ENCODE measurements at regions not wholly inside any gene's neighbourhood (a gene's known extent, or its start where the extent isn't known, plus 50 kb on each side); places are given as distances from the start of the nearest gene placed in this dataset.

- H3K9me3 ChIP-seq = peaks cover 10% of the 10 kb centered on the region
- DNase-seq (ENCODE audit: low spot score) (no peak), ATAC-seq (ENCODE audit: insufficient number of reproducible peaks, low FRiP score, low read depth) (no peak)
- H3K4me1 ChIP-seq (ENCODE audit: control insufficient read depth in 1 of 2, low read depth in 2 of 2) = no peaks in the 10 kb centered on the region
- no peaks in the 10 kb centered on the region for H3K27me3 ChIP-seq (replicated peaks; ENCODE audit: insufficient read depth)
- no peaks in the 10 kb centered on the region for H3K36me3 ChIP-seq
- no peak overlapping the region for H3K27ac ChIP-seq
- H3K4me3 ChIP-seq = no peak overlapping the region
- TF ChIP-seq CTCF (IDR thresholded peaks at IDR 0.05) = no peak
Observed at GRCh38 chr22:48382197-48382596, 1445.5 kb downstream of the BRD1 start.

DNA sequence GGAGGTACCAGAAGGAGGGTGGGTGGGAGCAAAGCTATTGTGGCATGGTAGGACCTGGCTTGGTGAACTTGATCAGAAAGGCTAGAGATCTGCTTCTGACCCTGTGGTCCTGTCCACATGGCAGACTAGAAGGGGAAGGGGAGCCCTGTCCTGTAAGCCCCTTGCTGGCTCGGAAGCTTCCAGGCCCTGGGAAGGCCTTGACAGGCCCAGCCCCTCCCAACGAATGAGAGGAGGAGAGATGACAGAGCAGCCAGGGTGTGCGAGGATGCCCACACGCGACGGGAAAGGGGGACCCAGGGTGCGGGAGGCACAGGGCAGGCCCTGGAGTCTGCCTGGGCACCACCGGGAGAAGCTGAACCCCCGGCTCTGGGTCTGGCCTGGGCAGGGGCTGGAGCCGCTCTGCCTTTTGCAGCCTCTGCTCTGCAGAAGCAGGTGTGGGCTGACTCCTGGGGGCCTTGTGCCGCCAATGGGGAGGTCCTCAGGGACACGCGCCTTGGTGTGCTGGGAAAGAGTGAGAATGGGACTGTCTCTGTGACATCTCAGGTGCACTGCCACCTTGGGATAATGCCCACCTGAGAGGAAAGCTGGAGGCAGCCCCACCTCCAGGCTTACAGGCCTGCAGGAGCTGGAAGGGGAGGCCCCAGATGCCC is 1447.5 kb downstream of the BRD1 start:
- ATAC-seq (ENCODE audit: insufficient number of reproducible peaks, low FRiP score, low read depth) = no peak
- no peak for TF ChIP-seq CTCF (IDR thresholded peaks at IDR 0.05)

GRCh38 chr22:48379371-48379770 is 1448.3 kb downstream of the BRD1 start:
- no peaks in the 10 kb centered on the region for H3K4me1 ChIP-seq (ENCODE audit: control insufficient read depth in 1 of 2, low read depth in 2 of 2)
- no peaks in the 10 kb centered on the region for H3K27me3 ChIP-seq (replicated peaks; ENCODE audit: insufficient read depth)
- H3K9me3 ChIP-seq = no peaks in the 10 kb centered on the region
- ATAC-seq (ENCODE audit: insufficient number of reproducible peaks, low FRiP score, low read depth) = no peak
- no peak overlapping the region for H3K4me3 ChIP-seq
- no peak for DNase-seq (ENCODE audit: low spot score)
- no peak overlapping the region for H3K27ac ChIP-seq
- no peak for TF ChIP-seq CTCF (IDR thresholded peaks at IDR 0.05)
- no peaks in the 10 kb centered on the region for H3K36me3 ChIP-seq

More for the DNA sequence above, 1447.5 kb downstream of the BRD1 start:
- H3K4me1 ChIP-seq (ENCODE audit: control insufficient read depth in 1 of 2, low read depth in 2 of 2) = no peaks in the 10 kb centered on the region
- H3K27ac ChIP-seq = no peak overlapping the region
- H3K4me3 ChIP-seq = no peak overlapping the region
- DNase-seq (ENCODE audit: low spot score) = no peak
- H3K27me3 ChIP-seq (replicated peaks; ENCODE audit: insufficient read depth) = no peaks in the 10 kb centered on the region
- H3K9me3 ChIP-seq = peaks cover 3% of the 10 kb centered on the region
- no peaks in the 10 kb centered on the region for H3K36me3 ChIP-seq

DNA sequence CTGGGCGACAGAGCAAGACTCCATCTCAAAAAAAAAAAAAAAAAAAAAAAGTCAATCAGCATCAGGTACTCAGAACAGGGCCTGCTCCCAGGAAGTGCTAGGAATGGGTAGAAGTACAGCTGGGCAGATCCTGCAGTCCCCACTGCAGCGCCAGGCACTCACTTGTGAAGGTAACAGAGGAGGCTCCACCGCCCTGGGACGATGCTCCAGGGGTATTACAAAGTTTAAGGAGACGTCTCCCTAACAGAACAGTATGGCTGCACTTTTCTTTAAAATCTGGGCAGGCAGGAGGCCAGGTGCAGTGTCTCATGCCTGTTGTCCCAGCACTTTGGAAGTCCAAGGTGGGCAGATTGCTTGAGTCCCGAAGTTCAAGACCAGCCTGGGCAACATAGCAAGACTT is 1449.0 kb downstream of the BRD1 start:
- no peak for ATAC-seq (ENCODE audit: insufficient number of reproducible peaks, low FRiP score, low read depth)
- no peak for TF ChIP-seq CTCF (IDR thresholded peaks at IDR 0.05)
- no peak overlapping the region for H3K4me3 ChIP-seq
- H3K9me3 ChIP-seq = no peaks in the 10 kb centered on the region
- no peak for DNase-seq (ENCODE audit: low spot score)
- H3K27ac ChIP-seq = no peak overlapping the region
- no peaks in the 10 kb centered on the region for H3K36me3 ChIP-seq
- no peaks in the 10 kb centered on the region for H3K27me3 ChIP-seq (replicated peaks; ENCODE audit: insufficient read depth)
- no peaks in the 10 kb centered on the region for H3K4me1 ChIP-seq (ENCODE audit: control insufficient read depth in 1 of 2, low read depth in 2 of 2)

GRCh38 chr22:48376936-48377712 is 1450.5 kb downstream of the BRD1 start:
- ATAC-seq (ENCODE audit: insufficient number of reproducible peaks, low FRiP score, low read depth) (no peak), DNase-seq (ENCODE audit: low spot score) (no peak)
- Histone ChIP-seq H3K36me3 (no peaks in the 10 kb centered on the region), H3K27ac (no peak overlapping the region), H3K27me3 (replicated peaks; ENCODE audit: insufficient read depth) (no peaks in the 10 kb centered on the region), H3K9me3 (no peaks in the 10 kb centered on the region), H3K4me3 (no peak overlapping the region), H3K4me1 (ENCODE audit: control insufficient read depth in 1 of 2, low read depth in 2 of 2) (no peaks in the 10 kb centered on the region)
- no peak for TF ChIP-seq CTCF (IDR thresholded peaks at IDR 0.05)
